GM12874 (cell line): ENCODE measurements at regions not wholly inside any gene's neighbourhood (a gene's known extent, or its start where the extent isn't known, plus 50 kb on each side); places are given as distances from the start of the nearest gene placed in this dataset.

ENCODE experiments used
- TF ChIP-seq, protein P1 (sequence below): IDR thresholded peaks from 2 replicates; pipeline ENCODE4 v1.5.1; 2011; ENCODE audit warnings: low read depth, mild to moderate bottlenecking, control low read depth, low read length, moderate library complexity; ENCODE audit not compliant: insufficient read depth

- TF ChIP-seq, protein P1, sequence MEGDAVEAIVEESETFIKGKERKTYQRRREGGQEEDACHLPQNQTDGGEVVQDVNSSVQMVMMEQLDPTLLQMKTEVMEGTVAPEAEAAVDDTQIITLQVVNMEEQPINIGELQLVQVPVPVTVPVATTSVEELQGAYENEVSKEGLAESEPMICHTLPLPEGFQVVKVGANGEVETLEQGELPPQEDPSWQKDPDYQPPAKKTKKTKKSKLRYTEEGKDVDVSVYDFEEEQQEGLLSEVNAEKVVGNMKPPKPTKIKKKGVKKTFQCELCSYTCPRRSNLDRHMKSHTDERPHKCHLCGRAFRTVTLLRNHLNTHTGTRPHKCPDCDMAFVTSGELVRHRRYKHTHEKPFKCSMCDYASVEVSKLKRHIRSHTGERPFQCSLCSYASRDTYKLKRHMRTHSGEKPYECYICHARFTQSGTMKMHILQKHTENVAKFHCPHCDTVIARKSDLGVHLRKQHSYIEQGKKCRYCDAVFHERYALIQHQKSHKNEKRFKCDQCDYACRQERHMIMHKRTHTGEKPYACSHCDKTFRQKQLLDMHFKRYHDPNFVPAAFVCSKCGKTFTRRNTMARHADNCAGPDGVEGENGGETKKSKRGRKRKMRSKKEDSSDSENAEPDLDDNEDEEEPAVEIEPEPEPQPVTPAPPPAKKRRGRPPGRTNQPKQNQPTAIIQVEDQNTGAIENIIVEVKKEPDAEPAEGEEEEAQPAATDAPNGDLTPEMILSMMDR: no peak
These were observed 317.4 kb upstream of the SOX11 start for GRCh38 chr2:5374762-5375161.

- TF ChIP-seq, protein P1: no peak
These were observed 314.9 kb upstream of the SOX11 start for GRCh38 chr2:5377323-5377722.

DNA sequence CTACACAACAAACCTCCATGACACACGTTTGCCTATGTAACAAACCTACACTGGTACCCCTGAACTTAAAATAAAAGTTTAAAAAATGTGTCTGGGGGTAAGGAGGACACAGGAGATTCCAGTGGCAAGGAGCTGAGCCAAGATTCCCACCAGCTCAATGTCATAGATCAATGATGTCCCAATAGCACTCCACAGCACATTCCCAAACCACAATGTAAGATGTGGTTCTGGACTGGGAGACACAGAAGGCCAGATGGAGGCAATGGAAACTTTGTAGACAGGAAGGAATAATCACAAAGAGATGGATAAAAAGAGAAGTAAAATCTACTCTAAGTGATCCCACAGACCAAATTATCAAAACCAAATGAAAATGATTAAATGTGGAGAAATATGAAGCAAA is 312.4 kb upstream of the SOX11 start:
- TF ChIP-seq, protein P1: no peak

GRCh38 chr2:5385596-5385995 is 306.6 kb upstream of the SOX11 start:
- TF ChIP-seq, protein P1: no peak

DNA sequence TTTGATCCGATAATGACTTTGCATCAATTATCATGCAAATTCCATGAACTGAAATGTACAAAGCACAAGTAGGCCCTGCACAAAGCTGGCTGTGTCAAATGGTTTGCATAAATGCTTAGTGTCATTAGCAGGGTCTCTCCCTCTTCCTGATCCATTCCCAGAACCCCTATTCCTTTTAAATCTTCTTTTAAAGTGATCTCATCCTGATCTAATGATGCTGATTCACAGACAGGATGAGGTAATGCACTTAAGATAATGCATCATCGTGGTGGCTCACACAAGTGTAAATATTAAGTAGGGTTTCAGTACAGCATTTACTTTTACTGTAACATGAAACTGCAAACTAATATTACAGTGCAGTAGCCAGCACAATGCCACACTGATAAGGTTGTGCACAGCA is 304.8 kb upstream of the SOX11 start:
- TF ChIP-seq, protein P1: no peak

DNA sequence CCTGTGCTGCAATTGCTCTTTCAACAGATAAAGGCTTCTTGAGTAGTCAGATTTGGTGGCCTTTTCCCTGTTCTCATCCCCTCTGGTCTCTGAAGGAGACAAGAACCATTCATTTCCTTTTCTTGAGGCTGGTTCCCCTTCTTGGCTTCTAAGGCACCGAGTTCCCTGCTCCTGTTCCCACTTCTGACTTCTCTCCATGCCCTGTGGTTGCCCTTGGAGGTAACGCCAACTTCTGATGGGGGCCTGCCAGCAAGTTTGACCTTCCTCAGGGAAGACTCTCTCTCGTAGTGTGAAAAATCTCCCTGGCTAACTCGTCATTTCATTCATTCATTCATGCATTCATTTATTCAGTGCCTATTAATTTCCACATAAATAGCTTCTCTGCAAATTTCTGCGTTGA is 302.4 kb upstream of the SOX11 start:
- TF ChIP-seq, protein P1: no peak

DNA sequence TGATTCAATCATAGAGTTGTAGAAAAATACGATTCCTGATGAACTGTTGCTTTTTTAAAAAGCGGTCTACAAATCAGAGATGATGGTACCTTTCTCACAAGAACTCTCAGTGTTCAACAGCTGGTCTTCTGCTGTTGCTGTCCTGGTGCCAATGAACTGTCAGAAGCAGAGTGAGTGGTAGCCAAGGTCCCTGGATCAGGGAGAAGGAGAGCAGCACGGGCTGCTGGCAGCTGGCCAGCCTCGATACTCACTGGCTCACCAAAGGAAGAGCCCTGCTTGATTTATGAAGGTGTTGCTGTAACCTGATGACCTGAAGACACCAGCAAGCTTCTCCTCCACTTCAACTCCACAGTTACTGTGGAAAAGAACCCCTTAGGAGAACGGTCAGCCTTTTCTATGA is 300.8 kb upstream of the SOX11 start:
- TF ChIP-seq, protein P1: no peak

DNA sequence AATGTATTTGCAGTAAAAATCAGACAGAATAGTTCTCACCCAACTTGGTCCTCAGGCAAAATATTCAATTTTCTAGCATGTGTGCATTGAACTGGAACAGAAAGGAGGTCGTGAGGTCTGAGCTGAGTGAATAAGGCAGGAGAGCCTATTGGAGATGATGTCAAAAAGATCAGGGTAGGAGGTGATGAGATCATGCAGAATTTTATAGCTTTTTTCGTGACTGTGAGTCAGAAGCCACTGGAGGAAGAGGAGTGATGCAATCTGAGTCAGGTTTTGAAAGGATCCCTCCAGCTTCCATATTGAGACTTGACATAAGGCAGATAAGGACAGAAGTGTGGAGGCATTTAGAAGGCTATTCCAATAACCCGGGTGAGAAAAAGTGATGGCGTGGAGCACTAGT is 299.5 kb upstream of the SOX11 start:
- TF ChIP-seq, protein P1: no peak
